Stimulated activated CD4-positive, alpha-beta T cell treated with anti-CD3 and anti-CD28 coated beads, Interleukin-4, amount 100 ng/mL, for 48 hours (primary cell): ENCODE measurements at regions not wholly inside any gene's neighbourhood (a gene's known extent, or its start where the extent isn't known, plus 50 kb on each side); places are given as distances from the start of the nearest gene placed in this dataset.

Source experiments
- DNase-seq, 2 donors: peaks; one replicate each; pipeline ENCODE4 v3.0.0-alpha.2; 2020; ENCODE audit warnings: low read depth in 2 of 2

DNA sequence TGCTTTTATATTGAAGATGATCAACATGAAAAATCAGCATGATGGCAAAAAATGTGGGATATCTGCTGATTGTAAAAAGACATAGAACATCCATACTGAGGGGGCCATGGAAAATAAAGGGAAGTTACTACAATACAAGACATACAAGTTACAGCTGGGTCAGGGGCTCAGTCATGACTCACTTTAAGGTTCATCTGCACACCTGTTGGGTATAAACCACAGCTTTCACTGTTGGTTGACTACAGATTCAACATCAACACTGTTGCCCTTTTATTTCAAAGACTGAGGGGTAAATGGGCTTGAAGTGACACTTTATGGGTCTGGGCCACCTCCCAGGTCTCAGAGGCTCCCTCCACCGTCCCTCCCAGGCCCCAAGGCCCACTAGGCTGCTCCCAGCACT, 98.1 kb upstream of the IRS2 start:
- no peak for DNase-seq

DNA sequence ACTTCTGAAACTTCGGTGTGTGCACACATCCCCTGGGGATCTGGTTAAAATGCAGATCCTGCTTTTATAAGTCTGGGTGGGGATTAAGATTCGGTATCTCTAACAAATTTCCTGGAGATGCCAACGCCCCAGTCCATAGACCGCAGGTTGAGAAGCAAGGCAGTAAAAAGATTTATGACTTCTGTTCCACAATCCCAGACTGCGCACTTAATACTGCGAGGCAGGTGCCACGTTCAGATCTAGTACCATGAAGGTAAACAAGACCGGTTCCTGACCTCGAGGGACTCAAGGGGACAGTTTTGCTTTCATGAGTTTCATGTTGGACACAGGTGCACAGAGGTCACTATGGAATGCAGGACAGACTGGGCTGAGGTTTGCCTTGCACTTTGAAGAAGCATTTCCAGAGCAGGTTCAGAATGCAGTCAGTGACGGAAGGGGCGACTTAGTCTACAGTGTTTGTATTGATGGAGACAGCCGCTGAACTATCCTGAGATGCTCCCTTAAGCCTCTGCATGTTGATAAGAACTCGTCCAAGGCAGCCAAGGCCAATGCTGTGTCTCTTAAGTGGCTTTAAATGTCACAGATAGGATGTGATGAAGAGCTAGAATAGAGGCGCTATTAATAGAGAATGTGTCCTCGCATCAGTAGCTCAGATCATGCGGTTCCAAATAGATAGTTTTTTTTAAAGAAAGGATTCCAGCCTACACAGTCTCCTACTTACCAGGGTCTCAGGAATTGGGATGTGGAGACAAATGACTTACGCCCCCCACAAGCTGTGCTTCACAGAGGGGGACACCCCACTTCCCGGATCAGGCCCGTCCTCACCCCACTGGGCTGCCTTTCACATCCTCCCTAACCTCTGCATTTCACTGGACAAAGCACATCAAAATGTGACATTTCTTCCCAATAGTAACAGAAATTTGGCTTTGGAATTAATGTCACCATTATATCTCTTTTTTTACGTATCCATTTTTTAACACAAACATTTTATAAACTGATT, 97.1 kb upstream of the IRS2 start:
- no peak for DNase-seq

DNA sequence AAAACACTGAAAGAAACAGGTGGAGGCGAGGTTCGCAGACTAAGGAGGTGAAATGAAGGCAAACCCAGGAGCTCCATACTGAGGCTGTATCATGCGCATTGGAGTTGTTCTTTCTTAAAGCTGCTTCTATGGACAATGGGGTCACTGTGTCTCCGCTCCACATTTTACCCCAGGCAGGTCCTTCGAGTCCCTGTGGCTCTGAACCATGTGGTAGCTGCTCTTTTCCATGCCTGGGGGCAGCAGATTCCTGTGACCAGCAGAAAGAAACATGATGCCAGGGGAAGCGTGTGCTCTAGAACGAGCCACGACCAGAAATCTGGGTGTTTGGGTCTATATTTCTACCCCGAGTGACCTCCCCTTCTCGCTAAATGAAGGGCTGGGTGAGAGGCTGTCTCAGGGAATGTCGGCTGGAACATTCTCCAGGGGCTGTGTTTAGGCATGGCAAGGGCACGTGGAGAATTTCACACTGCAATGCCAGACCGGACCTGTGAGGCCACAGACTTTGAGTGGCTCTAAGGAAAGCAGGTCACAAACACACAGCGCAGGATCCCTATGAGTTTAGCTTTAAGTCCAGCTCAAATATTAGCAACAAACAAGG, 95.7 kb upstream of the IRS2 start:
- DNase-seq: no peak

DNA sequence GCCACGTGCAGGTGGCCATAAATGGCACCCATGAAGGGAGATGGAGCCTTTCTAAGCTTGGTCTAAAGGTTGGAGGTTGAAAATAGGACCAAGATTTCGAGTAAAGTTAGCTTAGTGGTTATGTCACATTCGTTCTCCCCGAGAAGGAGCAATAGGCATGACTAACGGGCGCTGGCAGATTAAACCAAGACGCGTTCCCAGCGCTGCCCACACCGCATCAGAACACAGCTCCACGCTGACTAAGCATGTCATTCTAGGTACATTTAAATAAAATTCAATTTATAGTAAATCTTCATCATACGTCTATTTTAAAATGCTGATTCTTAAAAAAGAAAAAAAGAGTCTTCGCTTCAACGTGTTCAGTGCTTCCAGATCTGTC, 95.0 kb upstream of the IRS2 start:
- no peak for DNase-seq

DNA sequence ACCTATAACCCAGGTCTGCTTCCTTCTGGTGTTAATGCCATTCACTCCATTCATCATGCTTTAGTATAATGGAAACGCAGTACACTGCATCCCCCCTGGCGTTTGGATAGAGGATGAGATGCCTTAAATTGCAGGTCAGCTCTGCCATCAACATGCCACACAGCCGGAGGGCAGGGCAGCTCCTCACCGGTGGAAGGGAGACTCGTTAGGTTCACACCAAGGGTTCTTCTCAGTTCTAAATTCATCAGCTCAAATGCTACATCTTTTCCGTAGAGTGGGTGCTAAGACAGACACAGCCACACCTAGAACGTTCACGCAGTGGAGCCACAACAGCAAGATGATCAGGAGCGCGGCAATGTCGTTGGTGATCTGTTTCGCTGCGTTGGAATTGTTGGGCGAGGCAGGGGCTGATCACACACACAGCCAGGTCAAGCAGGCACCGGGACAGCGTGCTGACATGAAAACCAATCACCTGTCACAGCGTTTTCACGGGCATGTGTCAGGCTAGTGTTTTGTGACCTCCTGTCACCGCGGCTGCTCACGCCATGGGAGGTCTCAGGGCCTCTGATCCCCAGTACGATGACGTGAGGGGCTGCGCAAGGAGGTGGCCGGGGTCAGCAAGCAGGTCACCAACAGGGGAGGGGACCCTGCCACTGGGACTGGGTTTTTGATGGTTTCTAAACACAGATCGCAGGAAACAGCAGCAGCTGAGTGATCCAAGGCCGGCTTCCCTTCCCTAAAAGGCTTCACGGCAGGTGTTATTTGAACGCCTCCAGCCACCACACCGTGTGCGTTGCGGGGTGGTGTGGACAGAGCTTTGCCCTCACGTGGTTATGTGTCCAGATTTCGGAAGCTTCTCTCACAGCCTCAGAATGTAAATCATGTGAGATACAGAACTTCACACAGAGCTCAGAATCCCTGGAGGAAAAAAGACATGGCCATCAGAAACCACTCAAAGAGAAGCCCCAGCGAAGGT, 94.3 kb upstream of the IRS2 start:
- DNase-seq: no peak

DNA sequence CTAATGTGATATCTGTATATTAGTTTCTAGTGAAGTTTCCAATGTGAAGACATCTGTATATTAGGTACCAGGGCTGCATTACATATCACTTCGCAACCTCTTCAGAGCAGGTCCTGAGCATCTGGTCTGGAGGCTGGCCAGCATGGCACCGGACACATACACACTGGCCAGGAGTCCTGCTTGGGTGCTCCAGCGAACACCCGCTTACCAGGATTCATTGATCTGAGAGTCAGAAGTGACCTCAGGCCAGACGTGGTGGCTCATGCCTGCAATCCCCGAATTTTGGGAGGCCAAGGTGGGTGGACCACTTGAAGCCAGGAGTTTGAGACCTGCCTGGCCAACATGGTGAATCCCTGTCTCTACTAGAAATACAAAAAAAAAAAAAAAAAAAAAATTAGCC, 93.0 kb upstream of the IRS2 start:
- DNase-seq: no peak

DNA sequence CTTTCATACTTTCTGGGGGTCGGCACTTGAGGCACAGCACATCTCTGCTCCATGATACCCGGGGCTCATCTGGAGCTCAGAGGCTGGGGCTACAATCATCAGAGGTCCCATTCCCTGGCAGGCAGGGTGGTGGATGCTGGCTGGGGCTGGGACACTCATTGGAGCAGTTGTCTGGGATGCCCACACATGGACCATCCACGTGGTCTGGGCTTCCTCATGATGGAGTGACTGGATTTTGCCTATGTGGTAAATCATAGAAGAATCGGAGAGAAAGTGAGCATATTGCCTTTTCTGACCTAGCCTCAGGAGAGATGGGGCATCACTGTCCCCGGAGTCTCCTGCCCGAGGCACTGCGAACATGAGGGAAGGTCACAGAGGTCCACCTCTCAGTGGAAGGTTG, 91.4 kb upstream of the IRS2 start:
- no peak for DNase-seq

DNA sequence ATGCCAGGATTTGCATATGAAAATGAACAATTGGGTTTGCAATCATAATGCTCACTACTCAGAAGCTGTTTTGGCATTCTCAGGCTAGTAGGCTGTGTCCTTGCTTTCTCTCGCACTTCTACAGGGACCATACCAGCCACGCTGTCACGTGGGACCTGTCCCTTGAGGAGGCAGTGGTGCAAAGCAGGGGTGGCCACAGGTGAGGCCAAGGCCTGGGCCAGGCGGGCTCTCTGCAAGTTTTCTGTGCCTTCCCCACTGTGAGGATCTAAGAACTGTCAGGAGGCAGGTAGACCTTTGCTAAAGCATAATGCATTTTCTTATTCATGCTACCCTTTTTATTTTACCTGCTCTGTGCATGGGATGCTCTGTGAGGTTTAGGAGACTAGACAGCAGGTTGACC, 89.4 kb upstream of the IRS2 start:
- no peak for DNase-seq

DNA sequence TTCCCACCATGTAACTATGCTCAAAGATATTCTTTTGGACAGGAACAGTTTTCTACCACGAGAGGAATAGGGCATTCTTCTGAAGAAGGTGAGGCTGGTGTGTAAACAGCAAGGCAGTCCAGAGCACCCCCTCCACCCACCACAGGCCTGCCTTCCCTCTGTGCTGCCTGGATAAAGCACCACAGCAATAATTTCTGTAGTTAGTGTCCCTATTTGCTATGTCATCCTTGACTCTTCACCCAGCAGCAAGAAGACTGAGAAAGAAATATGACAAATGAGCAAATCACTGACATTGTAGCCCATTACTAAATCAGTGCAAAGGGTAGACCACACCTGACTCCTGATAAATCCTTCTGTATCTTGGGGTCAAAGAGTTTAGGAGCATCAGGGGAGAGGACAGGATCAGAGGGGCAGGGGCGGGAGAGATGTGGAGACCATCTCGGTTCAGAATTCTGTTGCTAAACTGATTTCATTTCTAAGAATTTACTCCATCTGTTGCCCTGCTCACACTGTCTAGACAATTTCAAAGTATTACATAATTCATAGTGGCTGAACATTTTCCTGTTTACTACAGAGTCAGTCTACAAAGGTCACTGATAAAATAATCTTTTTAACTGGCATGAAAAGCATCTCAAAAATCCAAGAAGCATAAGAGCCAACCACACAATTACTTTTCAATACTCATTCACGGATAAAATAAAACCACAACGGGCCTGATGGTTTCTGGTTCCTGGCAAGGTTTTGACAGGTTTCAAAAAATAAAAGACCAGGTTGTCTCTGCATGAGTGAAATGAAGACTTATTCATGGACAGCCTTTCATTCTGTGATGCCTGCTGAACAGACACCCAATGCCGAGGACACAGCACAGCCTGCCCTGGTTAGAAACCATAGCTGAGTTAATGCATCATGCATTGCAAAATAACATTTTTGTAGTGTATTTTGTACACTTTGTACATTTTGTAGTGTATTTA, 88.4 kb upstream of the IRS2 start:
- no peak for DNase-seq

DNA sequence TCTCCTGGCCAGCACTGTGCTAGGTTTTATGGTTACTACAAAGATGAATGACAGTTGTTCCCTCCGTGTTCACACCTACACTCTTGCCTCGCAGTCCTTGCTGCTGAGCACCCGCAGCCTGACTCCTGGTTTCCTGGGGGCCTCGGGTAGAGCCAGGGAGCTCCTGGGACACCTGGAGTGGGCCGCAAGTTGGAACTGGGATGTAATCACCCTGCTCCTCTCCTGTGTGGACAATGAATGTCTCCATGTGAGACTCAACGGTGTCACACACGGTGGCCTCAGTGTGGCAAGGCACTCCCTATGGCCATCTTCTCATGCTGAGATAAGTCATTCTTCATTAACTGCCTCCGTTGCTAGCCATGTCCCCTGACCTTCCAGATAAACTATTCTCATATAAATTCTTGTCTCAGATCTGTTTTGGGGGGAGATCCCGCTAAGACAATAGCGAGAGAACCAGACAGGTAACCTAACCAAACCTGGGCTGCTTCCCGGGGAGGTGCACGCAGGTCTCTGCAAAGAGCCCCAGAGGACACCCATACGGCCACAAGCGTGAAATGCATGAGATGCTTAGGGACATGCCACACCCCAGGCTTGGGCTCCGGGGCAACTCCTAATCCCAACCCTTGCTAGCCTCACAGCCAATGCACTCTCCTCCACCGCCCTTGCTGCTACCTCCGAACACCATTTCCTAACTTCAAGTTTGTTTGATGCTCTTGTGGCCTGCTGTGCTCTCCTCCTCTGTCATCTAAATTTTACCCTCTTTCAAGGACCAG, 87.2 kb upstream of the IRS2 start:
- DNase-seq: no peak

DNA sequence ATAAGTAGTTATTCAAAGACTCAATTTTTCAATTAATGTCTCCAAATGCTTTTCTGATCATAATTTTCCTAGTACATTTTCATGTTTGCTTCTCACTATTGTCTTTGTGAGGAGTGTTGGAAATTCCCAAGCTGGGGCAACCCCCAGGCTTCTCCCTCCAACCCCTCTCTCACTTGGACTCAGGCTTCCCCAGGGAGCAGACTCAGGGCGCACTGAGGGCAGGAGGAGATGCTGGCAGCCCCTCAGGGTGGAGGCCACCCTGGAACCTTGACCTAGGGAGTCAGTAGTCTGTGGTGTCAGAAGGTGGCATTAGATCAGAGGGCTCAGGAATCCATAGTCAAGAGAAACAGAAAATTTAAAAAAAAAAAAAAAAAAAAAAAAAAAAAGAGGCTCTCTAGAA, 86.5 kb upstream of the IRS2 start:
- no peak for DNase-seq

DNA sequence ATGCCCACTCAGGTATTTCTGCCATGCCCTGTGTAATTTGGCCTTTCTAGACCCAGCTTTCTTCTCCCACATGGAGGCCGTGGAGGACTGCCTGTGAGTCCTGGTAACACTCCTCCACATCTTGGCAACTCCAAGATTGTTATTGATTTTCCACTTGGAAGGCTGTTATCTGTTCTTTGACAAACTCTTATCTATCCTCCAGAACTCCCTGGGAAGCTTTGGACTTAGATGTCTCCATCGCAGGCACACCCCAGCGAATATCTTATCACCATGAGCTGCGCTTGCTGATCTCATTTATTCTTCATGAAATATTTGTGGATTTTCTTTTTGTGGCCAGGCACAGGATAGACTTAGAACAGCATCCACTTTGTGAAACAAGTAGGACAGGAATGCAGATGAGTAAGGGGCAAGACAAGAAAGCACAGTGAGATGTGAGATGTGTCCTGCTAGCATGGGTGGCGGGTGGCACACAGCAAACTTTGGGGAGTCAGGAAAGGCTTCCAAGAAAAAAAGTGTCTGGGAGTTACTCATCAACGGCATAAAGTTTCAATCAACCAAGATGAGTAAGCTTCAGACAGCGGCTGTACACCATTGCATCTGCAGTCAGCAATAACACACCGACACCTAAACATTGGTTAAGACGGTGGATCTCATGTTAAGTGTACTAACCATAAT, 84.5 kb upstream of the IRS2 start:
- DNase-seq: no peak

DNA sequence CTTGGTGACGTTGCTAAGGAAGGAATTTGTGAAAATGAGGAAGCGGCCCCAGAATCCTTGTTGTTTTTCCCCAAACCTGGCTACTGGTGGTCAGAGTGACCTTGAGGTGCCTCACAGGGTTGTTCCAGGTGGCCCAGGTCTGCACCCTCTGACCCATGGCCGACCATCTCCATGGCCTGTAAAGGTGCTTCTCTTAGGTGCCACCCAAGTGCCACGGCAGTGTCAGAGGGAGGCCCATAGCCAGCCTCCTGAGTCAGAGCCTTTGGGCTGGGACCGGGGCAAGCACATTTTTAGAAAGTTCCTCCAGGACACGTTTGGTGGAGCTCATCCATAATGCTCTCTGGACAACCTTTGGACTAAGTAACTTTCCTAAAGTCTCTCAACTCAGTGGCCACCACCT, 83.9 kb upstream of the IRS2 start:
- no peak for DNase-seq

DNA sequence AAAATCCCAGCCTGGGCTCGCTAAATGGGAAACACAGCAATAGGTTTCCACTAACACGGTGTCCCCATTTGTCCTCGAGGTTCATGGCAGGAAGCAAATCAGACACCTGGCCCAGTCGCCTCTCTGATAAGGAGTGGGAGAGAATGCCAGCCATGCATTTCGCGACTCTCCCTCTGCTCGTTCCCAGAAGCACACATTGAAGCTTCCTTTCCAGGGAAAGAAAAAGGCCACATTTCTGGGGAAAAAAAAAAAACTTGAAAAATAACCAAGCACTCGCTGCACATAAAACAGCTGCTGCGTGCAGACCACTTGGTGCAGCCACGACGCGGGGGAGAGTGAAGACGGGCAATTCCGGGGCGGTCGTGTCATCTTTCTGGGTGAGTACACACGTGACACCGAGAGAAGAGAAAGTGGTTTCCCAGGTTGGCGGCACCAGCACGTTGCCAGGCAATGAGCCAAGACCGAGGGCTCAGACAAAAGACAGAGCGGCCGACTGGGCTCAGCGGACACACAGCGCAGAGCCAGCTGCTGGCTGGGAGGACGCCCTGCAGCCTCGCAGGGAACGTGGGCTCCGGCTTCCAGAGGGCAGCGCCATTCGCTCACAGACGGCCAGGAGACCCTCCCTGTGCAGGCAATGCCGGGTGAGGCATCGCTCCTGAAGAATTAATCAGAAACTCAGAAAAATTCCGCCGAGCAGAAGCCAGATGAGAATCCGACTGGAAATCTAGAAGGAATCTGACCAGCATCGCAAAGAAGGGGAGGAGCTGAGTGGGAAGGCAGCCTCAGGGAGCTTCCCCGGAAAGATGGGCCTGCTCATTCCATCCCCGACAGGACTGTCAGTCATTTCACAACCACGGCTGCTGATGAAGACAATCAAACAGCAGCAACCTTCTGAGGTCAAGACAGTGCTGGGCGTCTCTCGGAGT, 83.2 kb upstream of the IRS2 start:
- peak; percentile 1 to 13 for DNase-seq

DNA sequence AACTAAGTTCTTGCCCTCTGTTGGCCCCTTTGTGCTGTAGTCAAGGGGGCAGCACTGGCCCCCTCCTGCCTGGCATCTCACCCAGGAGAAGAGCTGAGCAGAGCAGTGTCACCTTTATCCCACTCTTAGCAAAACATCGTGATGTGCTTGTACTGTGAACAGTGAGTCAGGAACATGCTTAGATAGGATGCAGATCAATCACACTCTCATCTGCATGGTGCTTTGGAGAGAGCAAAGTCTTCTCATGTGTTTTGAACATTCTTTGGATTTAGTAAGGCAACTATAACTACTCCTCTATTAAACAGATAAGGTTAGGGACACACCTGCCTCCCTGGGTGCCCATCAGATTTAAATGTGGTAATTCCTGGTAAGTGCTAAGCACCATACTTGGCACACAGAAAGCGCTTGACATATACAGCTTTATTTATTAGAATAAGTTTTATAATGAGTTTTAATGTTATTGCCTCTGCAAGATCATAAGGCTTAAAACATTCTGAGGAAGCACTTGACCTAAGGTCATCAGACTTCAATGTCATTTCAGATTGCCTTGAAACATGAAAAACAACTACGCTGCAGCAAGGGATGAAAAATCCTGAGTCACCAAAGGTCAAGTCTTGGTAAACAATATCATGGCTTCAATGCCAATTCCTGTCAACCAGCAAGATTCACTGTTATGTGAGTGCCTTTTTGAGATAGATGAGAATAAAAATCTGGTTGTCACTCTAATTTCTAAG, 82.4 kb upstream of the IRS2 start:
- no peak for DNase-seq

DNA sequence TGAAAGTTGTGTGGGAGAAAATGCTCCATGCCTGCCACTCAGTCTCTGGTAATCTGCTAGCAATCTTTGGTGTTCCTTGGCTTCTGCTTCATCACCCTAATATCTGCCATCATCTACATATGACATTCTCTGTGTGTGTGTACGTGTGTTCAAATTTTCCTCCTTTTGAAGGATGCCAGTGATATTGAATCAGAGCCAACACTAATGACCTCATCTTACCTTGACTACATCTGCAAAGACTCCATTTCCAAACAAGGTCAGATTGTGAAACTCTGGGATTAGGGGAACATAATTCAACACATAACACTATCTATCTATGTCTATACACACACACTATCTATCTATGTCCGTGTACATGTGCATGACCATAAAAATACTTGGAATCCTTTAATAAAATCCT, 81.4 kb upstream of the IRS2 start:
- no peak for DNase-seq

DNA sequence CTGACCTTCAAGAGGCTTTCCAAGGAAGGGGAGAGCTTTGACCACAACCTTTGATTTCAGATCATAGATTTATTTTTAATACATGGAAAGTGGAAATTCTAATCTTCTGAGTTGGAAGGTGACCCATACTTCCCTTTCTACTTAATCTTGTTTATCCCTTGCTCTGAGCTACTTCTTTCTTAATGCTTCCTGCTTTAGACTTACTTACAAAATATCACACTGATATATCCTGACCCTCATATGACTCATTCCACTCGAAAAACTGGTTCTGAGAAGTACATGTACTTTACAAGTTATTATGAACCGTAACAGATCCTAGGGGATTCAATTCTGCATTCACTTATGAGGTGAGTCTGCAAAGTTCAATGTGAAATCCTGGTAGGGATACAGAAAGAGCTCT, 76.2 kb upstream of the IRS2 start:
- no peak for DNase-seq

DNA sequence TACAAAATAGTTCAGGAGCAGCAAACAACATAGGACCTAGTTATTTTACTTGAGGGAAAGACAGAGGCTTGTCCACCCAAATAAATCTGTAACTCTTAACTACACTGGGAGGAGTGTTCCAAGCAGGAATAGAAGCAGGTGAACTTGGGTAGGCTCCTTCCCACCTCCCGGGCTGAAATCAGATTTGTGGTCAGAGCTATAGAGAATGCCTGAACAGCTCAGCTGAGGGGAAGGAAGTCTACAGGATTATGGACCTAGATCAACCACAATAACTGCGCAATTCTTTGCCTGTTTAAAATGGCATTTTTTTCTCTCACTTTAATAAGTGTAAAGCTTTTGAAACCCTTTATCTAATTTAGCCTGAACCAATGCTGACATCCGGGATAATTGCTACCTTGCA, 73.5 kb upstream of the IRS2 start:
- no peak for DNase-seq
